ENCODE measurements at regions not wholly inside any gene's neighbourhood (a gene's known extent, or its start where the extent isn't known, plus 50 kb on each side); places are given as distances from the start of the nearest gene placed in this dataset.

- no peak overlapping the region for H2AFZ ChIP-seq (ENCODE audit: low read length)
- H3K27me3 ChIP-seq (ENCODE audit: control insufficient read depth in 1 of 2, insufficient read depth in 2 of 2, low read length in 2 of 2) = peaks cover 0 to 16% of the 10 kb centered on the region in 2 experiments; a peak in 3 of 5 replicates
- ATAC-seq (no peak), FAIRE-seq (no peak), DNase-seq (ENCODE audit: low spot score) (no peak)
- TF ChIP-seq ZNF292 (CRISPR knock-in tag; IDR thresholded peaks at IDR 0.05; ENCODE audit: borderline replicate concordance, low read depth) = no peak
- TF ChIP-seq ZNF101 (CRISPR knock-in tag; IDR thresholded peaks at IDR 0.05; ENCODE audit: borderline replicate concordance, low read depth) = no peak
- TF ChIP-seq, protein P1, sequence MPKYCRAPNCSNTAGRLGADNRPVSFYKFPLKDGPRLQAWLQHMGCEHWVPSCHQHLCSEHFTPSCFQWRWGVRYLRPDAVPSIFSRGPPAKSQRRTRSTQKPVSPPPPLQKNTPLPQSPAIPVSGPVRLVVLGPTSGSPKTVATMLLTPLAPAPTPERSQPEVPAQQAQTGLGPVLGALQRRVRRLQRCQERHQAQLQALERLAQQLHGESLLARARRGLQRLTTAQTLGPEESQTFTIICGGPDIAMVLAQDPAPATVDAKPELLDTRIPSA (CRISPR knock-in tag; IDR thresholded peaks at IDR 0.05; ENCODE audit: borderline replicate concordance) = no peak
- TF ChIP-seq CHCHD3 (CRISPR knock-in tag; IDR thresholded peaks at IDR 0.05) = no peak
- TF ChIP-seq ASH2L (IDR thresholded peaks at IDR 0.05; ENCODE audit: insufficient read length, low read depth, low read length) = no peak
- TF ChIP-seq TERF1 (CRISPR knock-in tag; IDR thresholded peaks at IDR 0.05) = no peak
- TF ChIP-seq, protein P2, sequence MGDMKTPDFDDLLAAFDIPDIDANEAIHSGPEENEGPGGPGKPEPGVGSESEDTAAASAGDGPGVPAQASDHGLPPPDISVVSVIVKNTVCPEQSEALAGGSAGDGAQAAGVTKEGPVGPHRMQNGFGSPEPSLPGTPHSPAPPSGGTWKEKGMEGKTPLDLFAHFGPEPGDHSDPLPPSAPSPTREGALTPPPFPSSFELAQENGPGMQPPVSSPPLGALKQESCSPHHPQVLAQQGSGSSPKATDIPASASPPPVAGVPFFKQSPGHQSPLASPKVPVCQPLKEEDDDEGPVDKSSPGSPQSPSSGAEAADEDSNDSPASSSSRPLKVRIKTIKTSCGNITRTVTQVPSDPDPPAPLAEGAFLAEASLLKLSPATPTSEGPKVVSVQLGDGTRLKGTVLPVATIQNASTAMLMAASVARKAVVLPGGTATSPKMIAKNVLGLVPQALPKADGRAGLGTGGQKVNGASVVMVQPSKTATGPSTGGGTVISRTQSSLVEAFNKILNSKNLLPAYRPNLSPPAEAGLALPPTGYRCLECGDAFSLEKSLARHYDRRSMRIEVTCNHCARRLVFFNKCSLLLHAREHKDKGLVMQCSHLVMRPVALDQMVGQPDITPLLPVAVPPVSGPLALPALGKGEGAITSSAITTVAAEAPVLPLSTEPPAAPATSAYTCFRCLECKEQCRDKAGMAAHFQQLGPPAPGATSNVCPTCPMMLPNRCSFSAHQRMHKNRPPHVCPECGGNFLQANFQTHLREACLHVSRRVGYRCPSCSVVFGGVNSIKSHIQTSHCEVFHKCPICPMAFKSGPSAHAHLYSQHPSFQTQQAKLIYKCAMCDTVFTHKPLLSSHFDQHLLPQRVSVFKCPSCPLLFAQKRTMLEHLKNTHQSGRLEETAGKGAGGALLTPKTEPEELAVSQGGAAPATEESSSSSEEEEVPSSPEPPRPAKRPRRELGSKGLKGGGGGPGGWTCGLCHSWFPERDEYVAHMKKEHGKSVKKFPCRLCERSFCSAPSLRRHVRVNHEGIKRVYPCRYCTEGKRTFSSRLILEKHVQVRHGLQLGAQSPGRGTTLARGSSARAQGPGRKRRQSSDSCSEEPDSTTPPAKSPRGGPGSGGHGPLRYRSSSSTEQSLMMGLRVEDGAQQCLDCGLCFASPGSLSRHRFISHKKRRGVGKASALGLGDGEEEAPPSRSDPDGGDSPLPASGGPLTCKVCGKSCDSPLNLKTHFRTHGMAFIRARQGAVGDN (CRISPR knock-in tag; IDR thresholded peaks at IDR 0.05) = no peak
- TF ChIP-seq CHD4 (IDR thresholded peaks at IDR 0.05; ENCODE audit: borderline replicate concordance, low read length) = no peak
- TF ChIP-seq HOXA9 (CRISPR knock-in tag; IDR thresholded peaks at IDR 0.05; ENCODE audit: borderline replicate concordance) = no peak
- no peak for TF ChIP-seq SIX4 (CRISPR knock-in tag; IDR thresholded peaks at IDR 0.05)
- 12% methylated on average over 8 of the region's 8 CpGs for WGBS (ENCODE audit: low lambda C conversion rate)
- H3K9ac ChIP-seq (ENCODE audit: insufficient read depth, low read depth, low read length) = no peak overlapping the region
- no peaks in the 10 kb centered on the region for H3K79me2 ChIP-seq (ENCODE audit: insufficient read depth, low read length)
- H3K36me3 ChIP-seq (replicated peaks in 1 of 2; ENCODE audit: control insufficient read depth in 1 of 2, insufficient read depth in 2 of 2, low read length in 2 of 2) = no peaks in the 10 kb centered on the region
- no peak overlapping the region for H3K27ac ChIP-seq (ENCODE audit: extremely low read length, insufficient read depth, low read length)
- no peak overlapping the region for H3K4me2 ChIP-seq (ENCODE audit: low read depth, low read length)
- in situ Hi-C loops (cut with HindIII; ENCODE audit: extremely low pct_ligation_motif_present, low pct_unique_long_range_greater_than_20kb) = no loop called here
- H3K4me1 ChIP-seq (ENCODE audit: insufficient read depth, low read length) = no peaks in the 10 kb centered on the region
- no peaks in the 10 kb centered on the region for H4K20me1 ChIP-seq (ENCODE audit: insufficient read depth, low read length)
- ChIA-PET CTCF (ENCODE audit: low intra/inter-chr PET ratio, low total read pairs) (no interaction called here), POLR2A (no interaction called here)
- intact Hi-C loops (cut with micrococcal nuclease; ENCODE audit: unreplicated experiment) = no loop called here
- no peak overlapping the region for H3K4me3 ChIP-seq (replicated peaks in 1 of 3; ENCODE audit: insufficient read depth in 1 of 3, low read depth in 2 of 3, low read length in 3 of 3)
- H3K9me3 ChIP-seq (ENCODE audit: low read length) = no peaks in the 10 kb centered on the region
- no TSS peak for BruUV-seq (replicated peaks)
Measured at GRCh38 chr11:45413156-45413858, 127.2 kb upstream of the SYT13 start.
